Right atrium auricular region (tissue), 2 donors: ENCODE measurements at regions not wholly inside any gene's neighbourhood (a gene's known extent, or its start where the extent isn't known, plus 50 kb on each side); places are given as distances from the start of the nearest gene placed in this dataset.

Experiments
- DNase-seq: peaks from one replicate; pipeline ENCODE4 v3.0.0-alpha.2; 2019; ENCODE audit warnings: low spot score
- H3K27ac ChIP-seq, 2 donors: fragments of 200-600 bp; sonication (generic); 1 replicate in 1 of 2; 2 replicates in 1 of 2; pipeline ENCODE4 v1.5.1; 2016 to 2019
- H3K27me3 ChIP-seq, 2 donors: fragments of 200-600 bp; sonication (generic); one replicate each; pipeline versions ENCODE4 v1.5.1 to v1.6.0; 2017 to 2019
- H3K36me3 ChIP-seq: fragments of 200-600 bp; sonication (generic); one replicate; pipeline ENCODE4 v1.5.1; 2016
- H3K4me1 ChIP-seq, 2 donors: fragments of 200-600 bp; sonication (generic); one replicate each; pipeline versions ENCODE4 v1.5.1 to v1.6.0; 2017 to 2019
- H3K4me3 ChIP-seq, 2 donors: fragments of 200-600 bp; sonication (generic); 1 replicate in 1 of 2; 2 replicates in 1 of 2; pipeline ENCODE4 v1.5.1; 2017 to 2019; ENCODE audit warnings: mild to moderate bottlenecking in 1 of 2, moderate library complexity in 1 of 2
- H3K9me3 ChIP-seq, 2 donors: fragments of 200-600 bp; sonication (generic); one replicate each; pipeline ENCODE4 v1.5.1; 2019
- CTCF ChIP-seq, 2 donors: fragments of 200-600 bp; sonication (generic); IDR thresholded peaks; one replicate each; pipeline ENCODE4 v1.5.1; 2019; ENCODE audit warnings: antibody characterized with exemption in 2 of 2

DNA sequence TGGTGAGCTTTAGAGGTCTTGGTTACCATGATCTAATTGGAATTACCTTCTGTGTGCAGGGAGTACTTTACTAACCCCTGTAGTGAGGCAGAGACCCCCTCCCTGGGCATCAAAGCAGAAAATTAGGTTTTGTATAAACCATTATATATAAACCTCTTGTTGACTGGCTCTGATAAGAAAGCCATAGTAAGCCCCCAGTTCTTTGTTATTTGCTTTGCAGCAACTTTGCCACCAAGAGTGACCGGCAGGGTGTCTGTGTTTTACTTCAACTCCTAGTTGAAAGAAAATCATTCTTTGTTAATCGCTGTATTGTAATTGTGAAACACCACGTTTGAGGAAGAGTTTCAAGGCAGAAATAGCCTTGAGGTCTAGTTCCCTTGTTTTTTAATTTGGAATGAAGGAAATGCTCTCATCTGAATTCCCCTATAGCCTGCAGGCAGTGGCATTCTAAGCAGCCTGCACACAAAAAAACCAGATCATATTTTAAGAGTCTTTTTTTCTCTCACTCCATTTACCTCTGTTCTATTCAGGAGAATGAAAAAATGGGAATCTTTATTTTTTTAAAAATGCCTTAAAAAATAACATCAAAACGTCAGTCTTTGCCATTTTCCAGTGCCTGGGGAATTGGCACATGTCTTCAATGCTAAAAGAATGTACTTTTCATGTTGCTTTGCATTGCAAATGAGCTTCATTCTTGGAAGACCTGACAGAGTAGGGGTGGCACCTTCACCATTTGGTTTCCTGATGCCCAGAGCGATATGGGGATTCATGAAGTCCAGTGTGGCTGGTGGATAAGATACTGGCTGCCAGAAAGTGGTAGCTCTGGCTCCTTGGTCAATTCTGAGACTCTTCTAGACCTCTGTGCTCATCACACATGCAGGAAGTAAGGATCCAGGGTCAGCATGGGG is 338.1 kb downstream of the SLC4A3 start:
- Histone ChIP-seq H3K36me3 (no peaks in the 10 kb centered on the region), H3K27ac (no peak overlapping the region), H3K4me1 (no peaks in the 10 kb centered on the region), H3K9me3 (no peaks in the 10 kb centered on the region), H3K27me3 (no peaks in the 10 kb centered on the region), H3K4me3 (no peak overlapping the region)
- no peak for DNase-seq
- TF ChIP-seq CTCF (IDR thresholded peaks at IDR 0.05) = no peak

DNA sequence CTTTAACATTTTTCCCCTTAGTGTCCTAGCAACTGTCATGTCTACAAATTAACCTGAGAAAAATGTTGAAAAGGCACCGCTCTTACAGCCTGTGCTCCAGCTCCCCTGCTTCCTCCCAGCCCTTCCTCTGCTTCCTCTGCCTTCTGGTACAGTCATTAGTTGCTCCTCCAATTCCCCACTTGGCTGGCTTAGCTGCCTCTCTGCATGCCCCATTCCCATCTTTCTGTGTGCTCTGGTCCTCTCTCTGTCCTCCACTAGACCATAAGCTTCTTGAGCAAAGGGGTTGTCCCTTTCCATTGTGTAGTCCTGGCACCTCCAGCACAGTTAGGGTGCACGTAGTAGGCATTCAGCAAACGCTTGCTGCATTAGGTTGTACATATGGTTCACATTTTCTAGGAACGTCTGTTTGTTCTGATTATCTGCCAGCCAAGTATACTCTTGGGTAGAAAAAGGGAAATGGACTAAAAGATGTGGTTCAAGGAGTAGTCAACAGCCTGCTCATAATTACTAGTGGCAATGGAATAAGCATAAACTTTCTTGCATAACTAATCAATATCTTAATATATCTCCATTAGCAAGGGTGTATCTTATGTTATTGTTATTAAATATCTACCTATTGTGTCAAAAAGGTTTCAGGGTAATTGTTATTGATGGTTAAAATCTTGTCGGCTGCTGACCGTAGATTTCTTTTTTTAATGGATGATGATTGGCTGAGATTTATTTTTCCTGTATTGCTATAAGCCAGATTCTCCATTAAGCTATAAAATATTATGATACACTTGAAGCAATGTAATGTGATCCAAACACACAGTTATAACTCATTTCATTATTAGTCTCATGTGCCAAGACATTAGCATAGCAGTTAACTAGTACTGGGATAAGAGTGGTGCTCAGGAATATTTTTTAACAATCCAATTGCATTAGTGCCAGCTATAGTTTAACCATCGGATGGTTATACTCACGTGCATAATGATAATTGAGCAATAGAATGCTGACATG is 340.1 kb downstream of the SLC4A3 start:
- Histone ChIP-seq H3K9me3 (no peaks in the 10 kb centered on the region), H3K4me3 (no peak overlapping the region), H3K36me3 (no peaks in the 10 kb centered on the region), H3K4me1 (no peaks in the 10 kb centered on the region), H3K27ac (no peak overlapping the region), H3K27me3 (no peaks in the 10 kb centered on the region)
- no peak for TF ChIP-seq CTCF (IDR thresholded peaks at IDR 0.05)
- DNase-seq = no peak

GRCh38 chr2:219968685-219969345 is 341.4 kb downstream of the SLC4A3 start:
- H3K27me3 ChIP-seq = no peaks in the 10 kb centered on the region
- H3K36me3 ChIP-seq = no peaks in the 10 kb centered on the region
- DNase-seq = no peak
- H3K27ac ChIP-seq = no peak overlapping the region
- no peak for TF ChIP-seq CTCF (IDR thresholded peaks at IDR 0.05)
- H3K4me1 ChIP-seq = no peaks in the 10 kb centered on the region
- no peak overlapping the region for H3K4me3 ChIP-seq
- no peaks in the 10 kb centered on the region for H3K9me3 ChIP-seq

GRCh38 chr2:219969508-219969907 is 342.1 kb downstream of the SLC4A3 start:
- H3K9me3 ChIP-seq = no peaks in the 10 kb centered on the region
- no peaks in the 10 kb centered on the region for H3K27me3 ChIP-seq
- H3K27ac ChIP-seq = no peak overlapping the region
- no peak for DNase-seq
- H3K36me3 ChIP-seq = no peaks in the 10 kb centered on the region
- no peaks in the 10 kb centered on the region for H3K4me1 ChIP-seq
- H3K4me3 ChIP-seq = no peak overlapping the region
- no peak for TF ChIP-seq CTCF (IDR thresholded peaks at IDR 0.05)

GRCh38 chr2:219973136-219973535 is 345.7 kb downstream of the SLC4A3 start:
- no peaks in the 10 kb centered on the region for H3K27me3 ChIP-seq
- no peaks in the 10 kb centered on the region for H3K4me1 ChIP-seq
- DNase-seq = no peak
- no peak for TF ChIP-seq CTCF (IDR thresholded peaks at IDR 0.05)
- H3K9me3 ChIP-seq = no peaks in the 10 kb centered on the region
- no peak overlapping the region for H3K27ac ChIP-seq
- H3K4me3 ChIP-seq = no peak overlapping the region
- no peaks in the 10 kb centered on the region for H3K36me3 ChIP-seq
